Colonic mucosa (tissue), 4 donors: ENCODE measurements at regions not wholly inside any gene's neighbourhood (a gene's known extent, or its start where the extent isn't known, plus 50 kb on each side); places are given as distances from the start of the nearest gene placed in this dataset.

Experiments used
- DNase-seq: peaks from one replicate; pipeline ENCODE4 v3.0.0-alpha.2; 2020
- H3K27ac ChIP-seq: fragments of 200-600 bp; one replicate; pipeline ENCODE4 v1.8.0; 2021
- H3K27me3 ChIP-seq: fragments of 200-600 bp; one replicate; pipeline ENCODE4 v1.8.0; 2021
- H3K36me3 ChIP-seq: fragments of 200-600 bp; one replicate; pipeline ENCODE4 v1.8.0; 2021
- H3K4me1 ChIP-seq: fragments of 200-600 bp; one replicate; pipeline ENCODE4 v1.8.0; 2021; ENCODE audit warnings: mild to moderate bottlenecking
- H3K4me3 ChIP-seq: fragments of 200-600 bp; one replicate; pipeline ENCODE4 v1.8.0; 2021
- H3K9ac ChIP-seq, 2 donors: one replicate each; pipeline ENCODE4 v1.7.0; 2013; ENCODE audit warnings: control low read depth in 2 of 2, low read depth in 2 of 2, low read length in 2 of 2
- H3K9me3 ChIP-seq: fragments of 200-600 bp; one replicate; pipeline ENCODE4 v1.8.0; 2021
- intact Hi-C: fragments of 100-400 bp; cut with DNase I; formaldehyde crosslinking; loops from one replicate; pipeline ENCODE4 v1.14.1; 2022
- TF ChIP-seq, protein P1 (sequence below): fragments of 200-600 bp; IDR thresholded peaks from one replicate; pipeline ENCODE4 v1.8.0; 2022; ENCODE audit warnings: antibody characterized with exemption, mild to moderate bottlenecking
- donor health status: healthy.
- donor health status: DM: no; HTN: no; CAD: no.
- donor health status: DM: no; HTN: no; CAD: no.

GRCh38 chr3:124200407-124200806, 208.5 kb upstream of the ROPN1 start:
- Histone ChIP-seq H3K9ac (no peak overlapping the region), H3K27me3 (no peaks in the 10 kb centered on the region), H3K4me3 (no peak overlapping the region), H3K27ac (no peak overlapping the region), H3K36me3 (no peaks in the 10 kb centered on the region), H3K4me1 (no peaks in the 10 kb centered on the region), H3K9me3 (no peaks in the 10 kb centered on the region)
- DNase-seq = no peak
- intact Hi-C loops = no loop called here
- TF ChIP-seq, protein P1, sequence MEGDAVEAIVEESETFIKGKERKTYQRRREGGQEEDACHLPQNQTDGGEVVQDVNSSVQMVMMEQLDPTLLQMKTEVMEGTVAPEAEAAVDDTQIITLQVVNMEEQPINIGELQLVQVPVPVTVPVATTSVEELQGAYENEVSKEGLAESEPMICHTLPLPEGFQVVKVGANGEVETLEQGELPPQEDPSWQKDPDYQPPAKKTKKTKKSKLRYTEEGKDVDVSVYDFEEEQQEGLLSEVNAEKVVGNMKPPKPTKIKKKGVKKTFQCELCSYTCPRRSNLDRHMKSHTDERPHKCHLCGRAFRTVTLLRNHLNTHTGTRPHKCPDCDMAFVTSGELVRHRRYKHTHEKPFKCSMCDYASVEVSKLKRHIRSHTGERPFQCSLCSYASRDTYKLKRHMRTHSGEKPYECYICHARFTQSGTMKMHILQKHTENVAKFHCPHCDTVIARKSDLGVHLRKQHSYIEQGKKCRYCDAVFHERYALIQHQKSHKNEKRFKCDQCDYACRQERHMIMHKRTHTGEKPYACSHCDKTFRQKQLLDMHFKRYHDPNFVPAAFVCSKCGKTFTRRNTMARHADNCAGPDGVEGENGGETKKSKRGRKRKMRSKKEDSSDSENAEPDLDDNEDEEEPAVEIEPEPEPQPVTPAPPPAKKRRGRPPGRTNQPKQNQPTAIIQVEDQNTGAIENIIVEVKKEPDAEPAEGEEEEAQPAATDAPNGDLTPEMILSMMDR = no peak

DNA sequence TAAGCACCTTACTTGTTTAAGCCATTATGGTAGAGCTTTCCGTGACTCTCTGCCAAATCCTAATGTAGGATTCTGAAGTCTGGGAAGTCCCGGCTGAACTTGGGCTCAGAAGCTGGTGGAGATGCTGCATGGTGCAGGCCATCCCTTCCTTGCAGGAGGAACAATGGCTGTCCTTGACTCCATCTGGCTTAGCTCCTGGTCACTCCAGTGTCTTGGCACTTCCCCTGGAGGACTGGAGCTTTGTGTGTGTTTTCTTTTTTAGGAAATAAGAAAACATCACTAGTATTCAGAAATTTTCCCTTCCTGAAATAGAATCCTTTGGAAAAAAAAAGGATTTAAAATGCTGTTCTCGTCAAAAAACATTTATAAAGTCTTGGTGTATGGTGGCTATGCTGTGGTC, 209.3 kb upstream of the ROPN1 start:
- DNase-seq = no peak
- no peak overlapping the region for H3K27ac ChIP-seq
- intact Hi-C loops = no loop called here
- H3K4me1 ChIP-seq = no peaks in the 10 kb centered on the region
- no peak overlapping the region for H3K4me3 ChIP-seq
- no peaks in the 10 kb centered on the region for H3K27me3 ChIP-seq
- no peak overlapping the region for H3K9ac ChIP-seq
- H3K9me3 ChIP-seq = no peaks in the 10 kb centered on the region
- TF ChIP-seq, protein P1 = no peak
- H3K36me3 ChIP-seq = no peaks in the 10 kb centered on the region

DNA sequence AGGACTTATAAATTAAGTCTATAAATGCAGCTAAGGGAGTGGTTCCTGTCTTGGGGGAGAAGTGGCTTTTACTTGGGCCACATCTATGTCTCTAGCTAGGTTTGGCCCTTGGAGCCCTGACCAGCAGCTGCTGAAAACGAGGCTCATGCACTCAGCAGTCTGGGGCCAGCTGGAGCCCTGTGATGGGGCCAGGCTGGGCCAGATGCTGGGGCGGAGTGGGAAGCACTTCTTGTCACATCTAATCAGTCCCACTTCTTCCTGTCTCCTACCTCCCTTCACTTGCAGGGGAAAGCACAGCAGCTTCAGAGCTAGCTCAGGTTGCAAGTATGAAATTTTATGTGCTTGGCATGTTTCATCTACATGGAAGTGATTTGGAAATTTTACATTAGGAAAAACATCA, 209.9 kb upstream of the ROPN1 start:
- intact Hi-C loops = no loop called here
- H3K9me3 ChIP-seq = no peaks in the 10 kb centered on the region
- no peaks in the 10 kb centered on the region for H3K27me3 ChIP-seq
- DNase-seq = peak; percentile 20
- H3K9ac ChIP-seq = no peak overlapping the region
- H3K4me1 ChIP-seq = no peaks in the 10 kb centered on the region
- TF ChIP-seq, protein P1 = no peak
- H3K27ac ChIP-seq = no peak overlapping the region
- no peaks in the 10 kb centered on the region for H3K36me3 ChIP-seq
- no peak overlapping the region for H3K4me3 ChIP-seq

DNA sequence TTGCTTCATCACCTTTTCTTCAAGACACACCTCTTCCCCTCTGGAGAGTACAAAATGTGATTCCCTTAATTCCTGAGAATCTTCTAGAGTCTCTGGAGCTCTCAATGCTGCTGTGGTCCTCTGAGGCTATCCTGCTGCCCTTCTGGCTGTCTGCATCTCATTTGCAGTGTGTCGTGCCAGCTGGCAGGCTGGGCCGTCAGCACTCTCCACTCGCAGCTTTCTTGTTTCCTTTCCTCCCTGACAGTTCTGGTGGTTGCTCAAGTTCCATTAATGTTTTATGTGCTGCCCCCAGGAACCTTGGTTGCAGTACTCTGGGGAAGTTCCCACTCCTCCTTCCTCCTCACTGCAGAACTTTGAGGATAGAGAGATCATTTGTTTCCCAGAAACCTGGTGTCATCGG, 210.8 kb upstream of the ROPN1 start:
- H3K36me3 ChIP-seq = no peaks in the 10 kb centered on the region
- no peak for DNase-seq
- TF ChIP-seq, protein P1 = no peak
- H3K4me1 ChIP-seq = no peaks in the 10 kb centered on the region
- H3K27me3 ChIP-seq = no peaks in the 10 kb centered on the region
- H3K4me3 ChIP-seq = no peak overlapping the region
- intact Hi-C loops = no loop called here
- no peaks in the 10 kb centered on the region for H3K9me3 ChIP-seq
- no peak overlapping the region for H3K27ac ChIP-seq
- no peak overlapping the region for H3K9ac ChIP-seq

GRCh38 chr3:124203292-124203691, 211.4 kb upstream of the ROPN1 start:
- Histone ChIP-seq H3K27me3 (no peaks in the 10 kb centered on the region), H3K9ac (no peak overlapping the region), H3K4me1 (no peaks in the 10 kb centered on the region), H3K36me3 (no peaks in the 10 kb centered on the region), H3K27ac (no peak overlapping the region), H3K9me3 (no peaks in the 10 kb centered on the region), H3K4me3 (no peak overlapping the region)
- no peak for DNase-seq
- intact Hi-C loops = no loop called here
- TF ChIP-seq, protein P1 = no peak
